ENCODE measurements at regions not wholly inside any gene's neighbourhood (a gene's known extent, or its start where the extent isn't known, plus 50 kb on each side); places are given as distances from the start of the nearest gene placed in this dataset.
"Not testable (repeated sequence)": the region's sequence is repeated elsewhere in the genome, so short reads cannot be mapped to it uniquely, and the experiment has no call there.

DNA sequence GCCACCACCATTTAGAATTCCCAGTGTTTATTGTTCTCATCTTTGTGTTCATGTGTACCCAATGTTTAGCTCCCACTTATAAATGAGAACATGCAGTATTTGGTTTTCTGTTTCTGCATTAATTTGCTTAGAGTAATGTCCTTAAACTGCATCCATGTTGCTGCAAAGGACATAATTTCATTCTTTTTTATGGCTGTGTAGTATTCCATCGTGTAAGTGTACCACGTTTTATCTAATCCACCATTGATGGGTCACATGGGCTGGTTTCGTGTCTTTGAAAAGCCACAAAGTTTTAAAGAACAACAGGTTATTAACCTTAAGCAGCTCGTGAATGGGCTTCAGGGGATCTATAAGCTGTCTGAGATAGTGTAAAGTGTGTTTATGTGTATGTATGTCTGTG is 125.2 kb upstream of the CDIN1 start:
- TF ChIP-seq CTCF, POLR2A, EP300 (IDR thresholded peaks at IDR 0.05): not testable (repeated sequence)

Measured in tibial nerve (tissue), 4 donors.